Caco-2 (cell line): ENCODE measurements at regions not wholly inside any gene's neighbourhood (a gene's known extent, or its start where the extent isn't known, plus 50 kb on each side); places are given as distances from the start of the nearest gene placed in this dataset.

Experiments
- BruUV-seq: library from RNA; stranded (reverse); fragments of 400-500 nt; replicated peaks from 2 replicates; lab custom pipeline; 2021; lab: Mats Ljungman, UMichigan
- CTCF ChIA-PET: fragments of 300-600 bp; sonication (Branson Sonifier 250); formaldehyde crosslinking; loops from one replicate; lab custom pipeline; 2022; ENCODE audit warnings: antibody characterized with exemption; lab: Charles Lee
- POLR2A ChIA-PET: fragments of 300-600 bp; sonication (Branson Sonifier 250); formaldehyde crosslinking; loops from one replicate; lab custom pipeline; 2022; ENCODE audit warnings: antibody characterized with exemption; lab: Charles Lee
- DNase-seq, 2 experiments: peaks; one replicate each; pipeline versions ENCODE4 v3.0.0 to v3.0.0-alpha.2; 2020 to 2022
- H3K27me3 ChIP-seq: replicated peaks from 2 replicates; pipeline ENCODE4 v1.6.0; 2011; ENCODE audit warnings: low read length; ENCODE audit not compliant: control insufficient read depth, insufficient read depth
- H3K36me3 ChIP-seq: 2 replicates; pipeline ENCODE4 v1.5.1; 2011; ENCODE audit warnings: low read length; ENCODE audit not compliant: control insufficient read depth, insufficient read depth
- H3K4me1 ChIP-seq: fragments of 250-450 bp; sonication (Bioruptor Pico); 2 replicates; pipeline ENCODE4 v1.5.1; 2020; ENCODE audit warnings: mild to moderate bottlenecking
- H3K4me3 ChIP-seq: 2 replicates; pipeline ENCODE4 v1.5.1; 2011; ENCODE audit warnings: low read depth, mild to moderate bottlenecking, control low read depth, low read length
- H3K9me3 ChIP-seq: fragments of 250-450 bp; sonication (Bioruptor Pico); 2 replicates; pipeline ENCODE4 v1.5.1; 2020; ENCODE audit warnings: mild to moderate bottlenecking, moderate library complexity
- H3K27ac Mint-ChIP-seq: one replicate; pipeline ENCODE4 v1.8.0; 2022; ENCODE audit warnings: mixed read lengths; ENCODE audit not compliant: unreplicated experiment
- H3K27me3 Mint-ChIP-seq: one replicate; pipeline ENCODE4 v1.8.0; 2022; ENCODE audit warnings: mixed read lengths; ENCODE audit not compliant: insufficient read depth, unreplicated experiment
- H3K36me3 Mint-ChIP-seq: one replicate; pipeline ENCODE4 v1.8.0; 2022; ENCODE audit warnings: mild to moderate bottlenecking, mixed read lengths; ENCODE audit not compliant: insufficient read depth, unreplicated experiment
- H3K4me1 Mint-ChIP-seq: one replicate; pipeline ENCODE4 v1.8.0; 2022; ENCODE audit warnings: low read depth, mixed read lengths; ENCODE audit not compliant: unreplicated experiment
- H3K4me3 Mint-ChIP-seq: one replicate; pipeline ENCODE4 v1.8.0; 2022; ENCODE audit warnings: mild to moderate bottlenecking, moderate library complexity, mixed read lengths; ENCODE audit not compliant: unreplicated experiment
- H3K9me3 Mint-ChIP-seq: one replicate; pipeline ENCODE4 v1.8.0; 2022; ENCODE audit warnings: mixed read lengths; ENCODE audit not compliant: unreplicated experiment
- CTCF ChIP-seq, 2 experiments: fragments of 200-600 bp in 1 of 2; IDR thresholded peaks; 1 replicate in 1 of 2; 2 replicates in 1 of 2; pipeline versions ENCODE4 v1.5.1 to v1.8.0; 2011 to 2022; ENCODE audit warnings: antibody characterized with exemption in 1 of 2, control low read depth in 1 of 2, inconsistent platforms in 1 of 2, low read depth in 1 of 2, low read length in 1 of 2, mild to moderate bottlenecking in 1 of 2, moderate library complexity in 1 of 2; ENCODE audit not compliant: insufficient read depth in 1 of 2, severe bottlenecking in 1 of 2, unreplicated experiment in 1 of 2
- intact Hi-C: fragments of 100-400 bp; cut with micrococcal nuclease; formaldehyde crosslinking; loops from one replicate; pipeline ENCODE4 v1.10.0; 2022; ENCODE audit not compliant: unreplicated experiment

DNA sequence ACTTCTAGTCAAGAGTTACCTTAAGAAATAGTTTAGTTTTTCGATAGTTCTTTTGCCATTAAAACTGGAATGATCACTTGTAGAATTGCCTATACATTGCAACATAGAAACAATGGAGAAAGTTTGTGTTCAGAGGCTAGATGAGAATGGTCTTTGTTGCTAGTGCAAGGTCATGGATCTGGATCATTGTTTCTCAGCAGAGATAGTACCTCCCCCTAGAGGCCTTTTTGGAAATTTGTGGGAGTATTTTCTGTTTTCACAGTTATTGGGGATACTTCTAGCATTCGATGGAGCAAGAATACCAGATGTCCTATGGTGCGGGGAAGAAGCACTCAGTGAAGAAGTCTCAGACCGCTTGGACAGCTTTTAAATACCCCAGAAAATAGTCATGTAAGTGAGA, 138.8 kb upstream of the HMGA2 start:
- Mint-ChIP-seq H3K27me3 (no peaks in the 10 kb centered on the region), H3K4me1 (no peaks in the 10 kb centered on the region), H3K36me3 (no peaks in the 10 kb centered on the region), H3K27ac (no peak overlapping the region), H3K9me3 (no peaks in the 10 kb centered on the region), H3K4me3 (no peak overlapping the region)
- BruUV-seq, result no TSS peak
- Histone ChIP-seq H3K36me3 (no peaks in the 10 kb centered on the region), H3K27me3 (no peaks in the 10 kb centered on the region), H3K4me1 (no peaks in the 10 kb centered on the region), H3K4me3 (no peak overlapping the region), H3K9me3 (no peaks in the 10 kb centered on the region)
- DNase-seq, result peak in 1 of 2 experiments; percentile 26
- POLR2A ChIA-PET, result no interaction called here
- peak; percentile 50 to 64 for TF ChIP-seq CTCF (IDR thresholded peaks at IDR 0.05; ENCODE audit: insufficient read depth in 1 of 2, low read depth in 1 of 2, low read length in 1 of 2, severe bottlenecking in 1 of 2, unreplicated experiment in 1 of 2)
- intact Hi-C loops, result loop anchor here (1.0 kb wide), 1 partner anchor 129 kb away; no protein-coding TSS in a partner anchor
- CTCF ChIA-PET, result interaction anchor here (0.6 kb wide), 1 partner anchor 44 kb away, joined by 4 read pairs; no protein-coding TSS in a partner anchor

GRCh38 chr12:65689508-65689907, 134.8 kb upstream of the HMGA2 start:
- intact Hi-C loops, result no loop called here
- no peak for TF ChIP-seq CTCF (IDR thresholded peaks at IDR 0.05; ENCODE audit: insufficient read depth in 1 of 2, low read depth in 1 of 2, low read length in 1 of 2, severe bottlenecking in 1 of 2, unreplicated experiment in 1 of 2)
- Histone ChIP-seq H3K4me1 (no peaks in the 10 kb centered on the region), H3K9me3 (no peaks in the 10 kb centered on the region), H3K27me3 (no peaks in the 10 kb centered on the region), H3K4me3 (no peak overlapping the region), H3K36me3 (no peaks in the 10 kb centered on the region)
- no peak overlapping the region for H3K27ac Mint-ChIP-seq
- DNase-seq, result no peak
- CTCF ChIA-PET, result no interaction called here
- no TSS peak for BruUV-seq
- no peaks in the 10 kb centered on the region for H3K36me3 Mint-ChIP-seq
- H3K9me3 Mint-ChIP-seq, result no peaks in the 10 kb centered on the region
- no peaks in the 10 kb centered on the region for H3K27me3 Mint-ChIP-seq
- H3K4me1 Mint-ChIP-seq, result no peaks in the 10 kb centered on the region
- no peak overlapping the region for H3K4me3 Mint-ChIP-seq
- POLR2A ChIA-PET, result no interaction called here

DNA sequence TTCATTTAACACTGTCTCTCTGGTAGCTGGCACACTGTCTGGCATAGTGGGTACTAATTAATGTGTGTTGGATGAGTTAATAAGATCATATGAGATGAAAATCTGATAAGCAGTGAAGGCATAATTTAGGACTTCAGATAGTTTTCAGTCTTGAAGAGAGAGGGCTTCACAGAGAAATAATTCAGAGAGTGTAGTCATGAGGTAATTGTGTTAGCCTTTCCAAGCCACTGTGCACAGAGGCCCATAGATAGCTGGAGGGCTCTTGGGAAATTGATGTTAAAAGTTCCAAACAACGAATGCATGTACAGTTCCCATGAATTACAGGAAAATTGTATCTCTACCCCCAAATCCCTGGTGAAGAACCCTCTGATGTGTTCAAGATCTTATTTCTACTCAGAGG, 133.8 kb upstream of the HMGA2 start:
- intact Hi-C loops, result loop anchor here (10.0 kb wide), 1 partner anchor 184 kb away; no protein-coding TSS in a partner anchor
- Mint-ChIP-seq H3K4me3 (no peak overlapping the region), H3K36me3 (no peaks in the 10 kb centered on the region), H3K4me1 (no peaks in the 10 kb centered on the region), H3K27ac (no peak overlapping the region), H3K27me3 (no peaks in the 10 kb centered on the region), H3K9me3 (no peaks in the 10 kb centered on the region)
- DNase-seq, result no peak
- Histone ChIP-seq H3K27me3 (no peaks in the 10 kb centered on the region), H3K4me3 (no peak overlapping the region), H3K9me3 (no peaks in the 10 kb centered on the region), H3K4me1 (no peaks in the 10 kb centered on the region), H3K36me3 (no peaks in the 10 kb centered on the region)
- CTCF ChIA-PET, result interaction anchor here (0.6 kb wide), 1 partner anchor 567 kb away, joined by 3 read pairs; no protein-coding TSS in a partner anchor
- POLR2A ChIA-PET, result no interaction called here
- BruUV-seq, result no TSS peak
- no peak for TF ChIP-seq CTCF (IDR thresholded peaks at IDR 0.05; ENCODE audit: insufficient read depth in 1 of 2, low read depth in 1 of 2, low read length in 1 of 2, severe bottlenecking in 1 of 2, unreplicated experiment in 1 of 2)
